M059J (cell line): ENCODE measurements at regions not wholly inside any gene's neighbourhood (a gene's known extent, or its start where the extent isn't known, plus 50 kb on each side); places are given as distances from the start of the nearest gene placed in this dataset.

Experiments used
- DNase-seq: peaks from one replicate; pipeline ENCODE4 v3.0.0-alpha.2; 2012; ENCODE audit warnings: low read depth

DNA sequence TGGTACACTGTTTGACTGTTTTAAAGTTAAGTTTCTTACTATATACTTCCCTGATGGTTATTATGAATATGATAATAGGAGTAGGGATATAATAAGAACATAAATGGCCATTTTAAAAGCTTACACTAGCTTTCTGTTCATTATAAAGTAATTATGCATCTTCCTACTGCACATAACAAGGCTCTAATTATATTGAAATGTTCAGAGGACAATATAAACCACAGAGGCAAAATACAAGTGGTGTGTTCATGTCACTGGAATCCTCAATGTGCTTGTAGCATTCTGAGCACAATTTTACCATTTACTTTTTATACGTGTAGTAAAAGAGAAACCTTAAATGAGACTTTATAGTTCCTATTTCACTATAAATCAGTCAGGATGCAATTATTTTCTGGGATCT, 268.3 kb downstream of the TMA16 start:
- no peak for DNase-seq

DNA sequence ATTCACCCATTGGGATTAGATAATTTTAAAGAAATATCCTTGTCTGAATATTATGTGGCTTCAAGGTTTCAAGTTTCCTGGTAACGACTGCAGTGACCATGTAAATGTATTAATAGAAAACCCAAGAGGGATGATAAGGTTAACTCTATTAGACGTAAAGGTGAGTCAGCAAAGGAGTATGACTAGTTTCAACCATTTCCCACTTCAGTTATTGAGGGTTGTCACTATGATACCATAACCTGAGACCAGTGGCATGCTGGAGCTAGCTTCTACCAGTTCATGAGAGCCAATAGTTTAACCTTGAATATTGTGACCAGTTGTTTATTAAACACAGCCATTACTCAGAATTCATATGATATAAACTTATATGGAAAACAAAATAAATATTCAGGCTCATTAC, 270.1 kb downstream of the TMA16 start:
- peak; percentile 51 for DNase-seq

- no peak for DNase-seq
Observed at GRCh38 chr4:163768014-163768413, 273.5 kb downstream of the TMA16 start.

DNA sequence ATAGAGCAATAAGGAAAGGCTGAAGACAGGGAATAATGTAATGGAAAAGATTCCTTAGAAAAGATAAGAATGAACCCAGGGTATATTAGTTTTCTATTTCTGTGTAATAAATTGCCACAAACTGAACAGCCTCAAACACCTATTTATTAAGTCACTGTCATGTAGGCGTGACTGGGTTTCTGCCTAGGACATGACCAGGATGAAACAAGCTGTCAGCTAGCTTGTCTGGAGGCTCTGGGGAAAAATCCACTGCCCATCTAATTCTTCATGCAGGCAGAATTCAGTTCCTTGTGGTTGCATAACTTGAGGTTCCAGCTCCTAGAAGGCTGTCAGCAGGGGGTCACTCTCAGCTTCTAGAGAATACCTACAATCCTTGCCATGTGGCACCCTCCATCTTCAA, 277.7 kb downstream of the TMA16 start:
- DNase-seq: no peak

DNA sequence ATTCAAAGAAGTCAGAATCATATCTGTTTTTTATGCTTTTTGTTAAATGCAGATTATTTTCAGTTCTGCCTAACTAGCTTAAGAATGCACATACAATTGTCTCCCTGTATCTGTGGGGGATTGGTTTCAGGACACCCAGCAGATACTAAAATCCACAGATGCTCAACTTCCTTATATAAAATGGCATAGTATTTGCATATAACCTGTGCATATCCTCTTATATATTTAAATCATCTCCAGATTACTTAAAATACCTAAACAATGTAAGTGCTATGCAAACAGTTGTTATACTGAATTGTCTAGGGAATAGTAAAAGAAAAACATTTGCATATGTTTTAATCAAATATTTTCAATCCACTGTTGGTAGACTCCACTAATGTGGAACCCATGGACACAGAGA, 279.4 kb downstream of the TMA16 start:
- no peak for DNase-seq

- no peak for DNase-seq
Observed at GRCh38 chr4:163776957-163777356, 282.5 kb downstream of the TMA16 start.

DNA sequence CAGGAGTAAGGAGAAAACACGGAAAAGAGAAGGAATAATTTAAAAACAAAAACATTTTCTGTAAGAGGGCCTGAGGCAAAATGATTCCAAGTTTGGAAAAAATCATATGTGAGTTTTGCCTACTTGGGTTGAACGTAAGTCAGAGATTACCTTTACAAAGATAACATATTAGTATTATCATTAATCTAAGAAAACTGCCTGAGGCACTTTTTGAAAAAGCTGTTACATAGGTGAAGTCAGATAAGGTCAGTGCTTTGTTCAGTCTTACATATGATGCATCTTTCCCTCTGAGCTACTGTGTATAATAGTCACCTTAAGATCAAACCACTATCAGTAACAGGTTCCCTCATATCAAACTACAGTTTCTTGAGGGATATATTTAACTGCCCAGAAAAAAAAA, 287.2 kb downstream of the TMA16 start:
- DNase-seq: no peak

DNA sequence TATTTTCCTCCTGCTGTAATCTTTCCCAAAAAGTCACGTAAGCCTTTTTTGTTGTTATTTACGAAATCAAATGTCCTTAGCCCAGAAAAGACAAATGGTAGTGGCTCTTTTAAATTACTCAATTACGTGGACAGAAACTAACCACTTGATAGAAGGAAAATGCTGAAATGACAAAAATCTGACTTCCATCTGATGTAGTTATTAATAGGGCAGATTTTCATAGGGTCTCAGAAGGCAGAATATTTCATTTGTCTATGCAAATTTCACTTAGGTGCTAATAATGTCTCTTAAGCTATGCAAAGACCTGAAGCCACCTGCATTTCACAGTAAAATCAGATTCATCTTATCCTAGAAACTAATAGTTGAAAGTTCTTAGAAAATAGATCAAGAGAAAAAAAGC, 295.7 kb downstream of the TMA16 start:
- DNase-seq: no peak

DNA sequence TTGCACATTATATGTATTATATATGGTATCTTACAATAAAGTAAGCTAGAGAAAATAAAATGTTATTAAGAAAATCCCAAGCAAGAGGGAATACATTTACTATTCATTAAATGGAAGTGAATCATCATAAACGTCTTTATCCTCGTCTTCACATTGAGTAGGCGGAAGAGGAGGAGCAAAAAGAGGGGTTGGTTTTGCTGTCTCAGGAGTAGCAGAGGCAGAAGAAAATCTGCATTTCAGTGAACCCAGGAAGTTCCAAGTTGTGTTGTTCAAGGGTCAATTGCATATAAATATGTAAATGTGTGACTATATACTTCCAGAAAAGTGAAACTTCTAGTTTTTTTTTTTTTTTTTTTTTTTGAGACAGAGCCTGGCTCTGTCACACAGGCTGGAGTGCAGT, 301.4 kb downstream of the TMA16 start:
- DNase-seq: no peak

- no peak for DNase-seq
Observed at GRCh38 chr4:163804001-163804400, 309.5 kb downstream of the TMA16 start.

GRCh38 chr4:163806653-163807052, 312.2 kb downstream of the TMA16 start:
- DNase-seq: no peak

DNA sequence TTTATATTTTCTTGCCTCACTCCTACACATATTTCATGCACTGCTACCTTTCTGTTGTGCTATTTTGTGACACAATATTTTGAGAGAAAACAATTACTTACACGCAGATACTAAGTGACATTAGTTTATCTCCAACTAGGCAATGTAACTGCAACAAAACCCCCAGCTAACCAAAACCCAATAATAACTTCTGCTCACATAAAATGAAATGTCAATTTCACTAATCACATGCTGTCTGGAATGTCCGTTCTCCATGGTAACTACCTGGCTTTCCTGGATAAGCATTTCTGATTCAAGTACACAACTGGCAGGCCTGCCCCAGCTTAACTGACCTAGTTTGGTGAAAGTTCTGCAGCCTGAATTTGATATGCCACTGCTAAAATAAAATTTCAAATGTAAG, 313.5 kb downstream of the TMA16 start:
- no peak for DNase-seq

- DNase-seq: no peak
Observed at GRCh38 chr4:163810755-163811154, 316.3 kb downstream of the TMA16 start.

DNA sequence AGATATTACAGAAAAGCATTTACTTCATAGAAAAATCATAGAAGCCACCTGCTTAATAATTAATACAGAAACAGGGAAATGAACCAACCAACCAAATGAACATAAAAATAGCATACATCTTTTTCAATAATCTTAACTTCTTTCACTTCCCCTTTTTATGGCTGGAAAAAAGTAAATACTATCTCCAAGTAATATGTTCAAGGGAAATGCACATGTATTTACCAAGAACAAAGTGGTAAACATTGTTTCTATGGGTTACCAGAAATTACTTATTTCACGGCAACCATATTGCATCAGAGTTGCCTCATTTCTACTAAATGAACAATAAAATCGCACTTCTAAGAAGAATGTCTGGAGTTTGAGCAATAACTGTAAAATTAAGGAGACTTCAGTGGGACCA, 321.3 kb downstream of the TMA16 start:
- no peak for DNase-seq

DNA sequence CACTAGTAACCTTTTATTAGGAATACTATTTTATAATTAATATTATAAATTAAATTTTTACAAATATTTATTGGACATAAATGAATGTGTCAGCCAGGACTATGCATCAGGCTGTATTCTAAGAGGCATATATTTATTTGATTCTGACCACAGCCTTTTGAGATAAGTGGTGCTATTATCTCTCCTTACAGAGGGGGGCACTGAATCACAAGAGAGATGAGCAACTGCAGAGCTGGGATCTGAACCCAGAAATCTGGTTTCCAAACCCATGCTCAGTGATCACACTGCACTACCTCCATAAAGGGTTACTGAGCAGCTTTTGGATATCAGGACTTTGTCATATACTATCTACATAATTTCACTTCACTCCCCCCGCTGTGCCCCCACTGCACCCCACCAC, 322.0 kb downstream of the TMA16 start:
- no peak for DNase-seq

GRCh38 chr4:163818673-163819072, 324.2 kb downstream of the TMA16 start:
- DNase-seq: no peak

GRCh38 chr4:163833669-163834068, 339.2 kb downstream of the TMA16 start:
- no peak for DNase-seq

DNA sequence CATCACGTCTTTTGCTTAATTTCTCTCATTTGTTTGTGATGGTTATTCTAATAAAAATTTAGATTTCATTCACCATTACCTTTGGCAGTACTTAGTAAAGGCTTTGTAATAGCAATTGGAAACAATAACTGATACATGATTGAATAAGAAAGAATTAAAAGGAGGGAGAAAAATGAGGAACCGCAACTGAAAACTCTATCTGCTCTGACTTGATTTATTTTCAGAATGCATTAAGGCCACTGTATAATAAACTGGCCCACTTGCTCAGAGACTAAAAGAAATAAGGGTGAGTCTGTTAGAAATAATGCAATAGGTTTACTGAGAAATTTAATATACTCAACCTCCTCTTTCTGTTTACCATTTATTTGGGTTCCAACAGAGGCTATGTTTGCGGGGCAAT, 351.5 kb downstream of the TMA16 start:
- DNase-seq: no peak

DNA sequence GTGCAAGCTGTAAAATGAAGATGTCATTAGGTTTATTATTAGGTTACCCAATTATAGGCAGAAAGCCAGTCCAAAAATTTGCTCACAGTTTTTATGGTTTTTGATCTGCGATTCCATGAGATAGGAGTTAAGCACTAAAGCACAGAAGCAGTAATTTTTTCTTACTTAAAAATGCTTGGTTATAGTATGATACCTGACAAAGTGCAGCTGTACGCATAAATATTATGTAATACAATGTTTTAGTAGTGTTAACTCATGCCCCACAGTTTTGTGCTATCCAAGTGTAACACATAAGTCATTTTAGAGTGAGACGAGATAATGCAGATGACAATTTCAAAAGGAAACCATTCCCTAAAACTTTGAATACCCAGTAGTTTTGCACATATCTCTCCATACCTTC, 357.8 kb downstream of the TMA16 start:
- DNase-seq: no peak

- DNase-seq: no peak
Observed at GRCh38 chr4:163857903-163858302, 363.4 kb downstream of the TMA16 start.

GRCh38 chr4:163858515-163858914, 364.0 kb downstream of the TMA16 start:
- DNase-seq: no peak

DNA sequence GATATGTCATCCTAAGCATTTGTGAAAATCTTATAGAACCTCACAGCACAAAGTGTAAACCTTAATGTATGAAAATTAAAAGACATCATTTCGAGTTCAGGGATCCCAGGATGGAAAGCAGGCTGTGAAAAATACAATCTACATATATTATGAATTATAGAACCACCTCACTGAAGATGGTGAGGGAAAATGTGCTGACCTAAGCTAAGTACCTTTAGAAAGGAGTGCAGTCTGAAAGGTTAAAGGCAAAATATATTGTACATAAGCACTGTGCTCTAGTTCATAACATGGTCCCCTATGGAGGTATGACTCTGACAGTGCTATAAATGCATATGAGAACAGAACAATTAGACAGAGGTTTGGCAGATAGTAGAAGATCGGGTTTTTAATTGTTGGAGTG, 368.6 kb downstream of the TMA16 start:
- DNase-seq: no peak

- no peak for DNase-seq
Observed at GRCh38 chr4:163865010-163865409, 370.5 kb downstream of the TMA16 start.

DNA sequence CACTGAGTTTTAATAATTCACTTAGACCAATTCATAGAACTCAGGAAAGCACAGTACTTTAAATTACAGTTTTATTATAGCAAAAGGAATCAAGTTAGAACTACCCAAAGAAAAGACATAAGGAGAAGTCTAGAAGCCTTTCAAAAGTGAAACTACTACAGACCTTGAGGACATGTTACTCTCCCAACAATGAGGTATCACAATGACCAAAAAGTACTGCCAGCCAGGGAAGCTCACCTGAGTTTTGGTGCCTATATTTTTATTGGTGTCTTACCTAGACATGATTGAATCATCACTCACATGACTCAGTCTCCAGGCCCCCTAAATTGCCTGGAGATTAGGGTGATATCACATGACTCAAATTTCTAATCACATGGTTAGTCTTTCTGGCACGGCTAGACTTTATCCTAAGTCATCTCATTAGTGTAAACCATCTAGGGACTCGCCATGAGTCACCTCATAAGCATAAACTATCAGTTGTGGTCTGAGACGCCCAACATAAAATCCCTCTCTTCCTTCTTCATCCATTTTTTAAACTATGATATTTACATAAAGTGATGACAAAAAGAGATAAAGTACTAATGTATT, 372.3 kb downstream of the TMA16 start:
- DNase-seq: peak; percentile 76

- no peak for DNase-seq
Observed at GRCh38 chr4:163868445-163868844, 374.0 kb downstream of the TMA16 start.
